Right ventricle myocardium inferior (tissue), 1 donor: ENCODE measurements at regions not wholly inside any gene's neighbourhood (a gene's known extent, or its start where the extent isn't known, plus 50 kb on each side); places are given as distances from the start of the nearest gene placed in this dataset.
A peak's percentile ranks its signal among the peaks of the same experiment; 100 is the strongest.

Experiments
- ATAC-seq: fragments of 200-7000 bp; cut with Tn5 transposase; one replicate; pipeline ENCODE4 v1.9.1; 2020; ENCODE audit warnings: mild to moderate bottlenecking, moderate library complexity
- DNase-seq: peaks from one replicate; pipeline ENCODE4 v3.0.0; 2021; ENCODE audit errors: missing footprints
- intact Hi-C: fragments of 100-400 bp; cut with DNase I; formaldehyde crosslinking; loops from one replicate; pipeline ENCODE4 v1.11.0; 2022
- donor health status: DM: no; HTN: yes; CAD: no; lungs with severe emphysema.

GRCh38 chr2:104337869-104338268, 516.0 kb upstream of the POU3F3 start:
- ATAC-seq, result no peak
- no peak for DNase-seq
- intact Hi-C loops, result no loop called here

GRCh38 chr2:104340162-104340561, 513.8 kb upstream of the POU3F3 start:
- no peak for ATAC-seq
- DNase-seq, result no peak

GRCh38 chr2:104340879-104341828, 512.8 kb upstream of the POU3F3 start:
- intact Hi-C loops, result no loop called here
- no peak for ATAC-seq
- no peak for DNase-seq

More at GRCh38 chr2:104340162-104340561, 513.8 kb upstream of the POU3F3 start:
- intact Hi-C loops, result no loop called here

GRCh38 chr2:104344306-104344705, 509.6 kb upstream of the POU3F3 start:
- ATAC-seq, result no peak
- intact Hi-C loops, result no loop called here
- no peak for DNase-seq

GRCh38 chr2:104344985-104345384, 508.9 kb upstream of the POU3F3 start:
- ATAC-seq, result no peak
- intact Hi-C loops, result no loop called here
- DNase-seq, result no peak

GRCh38 chr2:104358122-104358521, 495.8 kb upstream of the POU3F3 start:
- ATAC-seq (no peak), DNase-seq (no peak)
- intact Hi-C loops, result no loop called here

GRCh38 chr2:104361414-104361813, 492.5 kb upstream of the POU3F3 start:
- ATAC-seq (no peak), DNase-seq (no peak)
- intact Hi-C loops, result no loop called here

GRCh38 chr2:104368089-104368488, 485.8 kb upstream of the POU3F3 start:
- DNase-seq, result no peak
- intact Hi-C loops, result no loop called here
- ATAC-seq, result no peak

- DNase-seq (no peak), ATAC-seq (no peak)
- intact Hi-C loops, result no loop called here
Observed at GRCh38 chr2:104371087-104371781, 482.7 kb upstream of the POU3F3 start.

GRCh38 chr2:104375206-104375605, 478.7 kb upstream of the POU3F3 start:
- intact Hi-C loops, result no loop called here
- DNase-seq (no peak), ATAC-seq (no peak)

- ATAC-seq, result peak; percentile 75
- intact Hi-C loops, result no loop called here
- no peak for DNase-seq
Observed at GRCh38 chr2:104378853-104379374, 475.0 kb upstream of the POU3F3 start.

GRCh38 chr2:104384961-104385360, 469.0 kb upstream of the POU3F3 start:
- DNase-seq (no peak), ATAC-seq (no peak)
- intact Hi-C loops, result no loop called here

GRCh38 chr2:104385743-104386142, 468.2 kb upstream of the POU3F3 start:
- no peak for DNase-seq
- ATAC-seq, result no peak
- intact Hi-C loops, result no loop called here

GRCh38 chr2:104388296-104388695, 465.6 kb upstream of the POU3F3 start:
- ATAC-seq (no peak), DNase-seq (no peak)
- intact Hi-C loops, result no loop called here

- ATAC-seq, result no peak
- DNase-seq, result no peak
- intact Hi-C loops, result no loop called here
Observed at GRCh38 chr2:104402825-104403224, 451.1 kb upstream of the POU3F3 start.

GRCh38 chr2:104404526-104404925, 449.4 kb upstream of the POU3F3 start:
- intact Hi-C loops, result no loop called here
- ATAC-seq, result no peak
- DNase-seq, result no peak

- intact Hi-C loops, result no loop called here
- DNase-seq, result peak; percentile 18
- no peak for ATAC-seq
Observed at GRCh38 chr2:104405623-104406022, 448.3 kb upstream of the POU3F3 start.

- DNase-seq (no peak), ATAC-seq (no peak)
- intact Hi-C loops, result no loop called here
Observed at GRCh38 chr2:104406261-104406726, 447.6 kb upstream of the POU3F3 start.

GRCh38 chr2:104407641-104408040, 446.3 kb upstream of the POU3F3 start:
- intact Hi-C loops, result no loop called here
- ATAC-seq (no peak), DNase-seq (no peak)

- intact Hi-C loops, result no loop called here
- DNase-seq (no peak), ATAC-seq (no peak)
Observed at GRCh38 chr2:104408266-104408665, 445.6 kb upstream of the POU3F3 start.
